BE2C (cell line): ENCODE measurements at regions not wholly inside any gene's neighbourhood (a gene's known extent, or its start where the extent isn't known, plus 50 kb on each side); places are given as distances from the start of the nearest gene placed in this dataset.

ENCODE experiments used
- DNase-seq: peaks from one replicate; pipeline ENCODE4 v3.0.0-alpha.2; 2020
- H3K27me3 ChIP-seq: fragments of 250-450 bp; sonication (Bioruptor Pico); 2 replicates; pipeline ENCODE4 v1.5.1; 2020; ENCODE audit warnings: mild to moderate bottlenecking
- H3K36me3 ChIP-seq: fragments of 250-450 bp; sonication (Bioruptor Pico); 2 replicates; pipeline ENCODE4 v1.5.1; 2020; ENCODE audit warnings: mild to moderate bottlenecking
- H3K4me1 ChIP-seq: fragments of 250-450 bp; sonication (Bioruptor Pico); 2 replicates; pipeline ENCODE4 v1.5.1; 2020
- H3K4me3 ChIP-seq: 2 replicates; pipeline ENCODE4 v1.5.1; 2011; ENCODE audit warnings: low read depth, low read length
- H3K9me3 ChIP-seq: fragments of 250-450 bp; sonication (Bioruptor Pico); 2 replicates; pipeline ENCODE4 v1.5.1; 2020
- CTCF ChIP-seq: IDR thresholded peaks from 2 replicates; pipeline ENCODE4 v1.5.1; 2012; ENCODE audit warnings: mild to moderate bottlenecking, low read depth, low read length

- no peak for TF ChIP-seq CTCF
- DNase-seq = no peak
- peak overlapping the region; percentile 35 for H3K4me3 ChIP-seq
- H3K27me3 ChIP-seq = no peaks in the 10 kb centered on the region
- H3K36me3 ChIP-seq = no peaks in the 10 kb centered on the region
- H3K9me3 ChIP-seq = no peaks in the 10 kb centered on the region
- no peaks in the 10 kb centered on the region; the same call in 1 of the 2 replicates for H3K4me1 ChIP-seq
Measured at GRCh38 chr17:52389632-52390031, 231.1 kb upstream of the CA10 start.

GRCh38 chr17:52388941-52389340 is 230.4 kb upstream of the CA10 start:
- Histone ChIP-seq H3K4me3 (no peak overlapping the region), H3K27me3 (no peaks in the 10 kb centered on the region), H3K9me3 (no peaks in the 10 kb centered on the region), H3K4me1 (no peaks in the 10 kb centered on the region; the same call in 1 of the 2 replicates), H3K36me3 (no peaks in the 10 kb centered on the region)
- TF ChIP-seq CTCF = no peak
- DNase-seq = no peak

- Histone ChIP-seq H3K4me1 (no peaks in the 10 kb centered on the region), H3K36me3 (no peaks in the 10 kb centered on the region), H3K4me3 (no peak overlapping the region), H3K9me3 (no peaks in the 10 kb centered on the region), H3K27me3 (no peaks in the 10 kb centered on the region)
- TF ChIP-seq CTCF = no peak
- no peak for DNase-seq
Measured at GRCh38 chr17:52384695-52385094, 226.2 kb upstream of the CA10 start.

GRCh38 chr17:52383493-52384100 is 225.1 kb upstream of the CA10 start:
- H3K4me3 ChIP-seq = no peak overlapping the region
- no peaks in the 10 kb centered on the region; the same call in 1 of the 2 replicates for H3K36me3 ChIP-seq
- H3K4me1 ChIP-seq = no peaks in the 10 kb centered on the region
- peak; percentile 83 for DNase-seq
- no peaks in the 10 kb centered on the region for H3K27me3 ChIP-seq
- TF ChIP-seq CTCF = peak; percentile 99
- no peaks in the 10 kb centered on the region for H3K9me3 ChIP-seq

GRCh38 chr17:52378860-52379259 is 220.3 kb upstream of the CA10 start:
- no peak for TF ChIP-seq CTCF
- no peaks in the 10 kb centered on the region for H3K27me3 ChIP-seq
- H3K36me3 ChIP-seq = no peaks in the 10 kb centered on the region; the same call in 1 of the 2 replicates
- DNase-seq = no peak
- no peaks in the 10 kb centered on the region for H3K9me3 ChIP-seq
- no peaks in the 10 kb centered on the region; the same call in 1 of the 2 replicates for H3K4me1 ChIP-seq
- no peak overlapping the region for H3K4me3 ChIP-seq

GRCh38 chr17:52376137-52376536 is 217.6 kb upstream of the CA10 start:
- no peaks in the 10 kb centered on the region for H3K27me3 ChIP-seq
- no peaks in the 10 kb centered on the region; the same call in 1 of the 2 replicates for H3K36me3 ChIP-seq
- no peak overlapping the region for H3K4me3 ChIP-seq
- no peak for TF ChIP-seq CTCF
- H3K9me3 ChIP-seq = no peaks in the 10 kb centered on the region
- DNase-seq = peak; percentile 47
- no peaks in the 10 kb centered on the region; the same call in 1 of the 2 replicates for H3K4me1 ChIP-seq
